HG02973 (cell line): ENCODE measurements at regions not wholly inside any gene's neighbourhood (a gene's known extent, or its start where the extent isn't known, plus 50 kb on each side); places are given as distances from the start of the nearest gene placed in this dataset.

Experiments
- ATAC-seq: cut with Tn5 transposase; IDR thresholded peaks from one replicate; pipeline ENCODE4 v1.9.1; 2021; ENCODE audit warnings: moderate library complexity; ENCODE audit not compliant: unreplicated experiment

DNA sequence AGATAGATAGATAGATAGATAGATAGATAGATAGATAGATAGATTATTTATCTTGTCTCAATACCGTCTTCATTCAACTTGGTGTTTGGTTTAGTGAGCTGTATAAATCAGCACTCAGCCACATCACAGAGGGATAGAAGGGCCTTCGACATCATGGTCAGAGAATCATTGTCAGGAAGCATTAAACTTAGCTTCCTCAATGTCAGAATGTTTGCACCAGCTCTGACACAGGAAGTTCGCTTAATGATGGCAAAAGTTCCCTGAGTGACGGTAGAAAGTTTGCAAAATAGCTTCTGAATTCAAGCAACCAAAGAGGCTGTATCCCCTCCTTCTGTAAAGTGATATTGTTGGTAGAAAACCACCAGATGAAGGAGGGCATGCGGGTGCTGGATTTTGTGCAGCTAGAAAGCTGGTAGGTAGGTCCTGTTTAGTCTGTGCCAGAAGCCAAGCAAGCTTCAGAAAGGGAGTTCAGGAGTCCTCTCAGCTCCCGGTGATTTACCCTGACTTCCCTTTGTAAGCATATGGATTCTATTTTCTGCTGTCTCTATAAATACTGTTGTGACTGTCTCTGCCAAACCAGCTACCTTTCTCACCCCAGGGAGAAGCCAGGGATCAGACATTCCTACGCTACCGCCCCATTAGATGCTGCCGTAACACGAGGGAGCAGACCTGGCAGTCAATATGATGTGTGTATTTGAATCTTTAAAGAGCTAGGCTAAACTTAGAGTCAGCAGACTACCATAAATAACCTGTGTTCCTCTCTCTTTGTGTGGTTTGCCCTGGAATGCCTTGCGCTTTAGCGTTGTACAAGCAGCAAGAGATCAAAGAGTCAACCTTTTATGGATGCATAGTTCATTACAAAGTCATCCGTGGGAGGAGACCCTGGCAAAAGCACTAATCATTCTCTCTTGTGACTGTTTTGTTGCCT is 200.5 kb upstream of the KIAA1217 start:
- no peak for ATAC-seq

DNA sequence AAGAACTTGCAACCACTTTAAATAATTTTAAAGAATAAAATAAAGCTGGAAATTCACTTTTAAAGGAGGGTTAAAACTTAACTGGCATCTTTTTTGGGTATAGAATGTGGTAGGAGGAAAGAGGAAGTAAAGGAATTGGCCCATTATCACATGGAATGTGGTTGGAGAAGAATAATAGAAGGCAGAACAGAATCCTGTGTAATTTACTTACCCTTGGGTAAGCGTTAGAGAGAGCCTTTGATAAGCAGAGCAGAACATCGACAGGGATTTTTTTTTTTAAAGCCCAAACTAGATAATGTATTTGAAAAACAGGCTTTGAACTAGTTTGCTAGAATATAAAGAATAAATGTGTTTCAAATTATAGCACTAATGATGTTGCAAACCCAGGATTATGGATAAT is 199.8 kb upstream of the KIAA1217 start:
- no peak for ATAC-seq

DNA sequence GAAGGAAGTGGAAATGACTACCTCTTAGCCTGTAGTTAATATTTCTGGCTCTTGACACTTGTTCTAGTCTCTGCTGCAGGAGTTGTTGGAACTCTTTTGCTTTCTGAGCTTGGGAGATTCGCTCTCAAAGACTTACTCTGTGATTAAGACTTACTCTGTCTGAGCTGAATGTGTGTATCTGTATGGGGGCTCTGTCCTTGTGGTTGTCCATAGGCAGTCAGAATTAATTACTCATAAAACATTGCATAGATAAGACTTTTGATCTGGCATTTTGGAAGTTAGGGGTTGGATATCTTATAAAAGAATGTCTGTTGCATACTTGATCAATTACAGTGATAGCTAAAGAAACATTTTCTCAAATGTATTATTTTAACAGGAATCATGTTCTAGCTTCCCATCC is 199.2 kb upstream of the KIAA1217 start:
- no peak for ATAC-seq

DNA sequence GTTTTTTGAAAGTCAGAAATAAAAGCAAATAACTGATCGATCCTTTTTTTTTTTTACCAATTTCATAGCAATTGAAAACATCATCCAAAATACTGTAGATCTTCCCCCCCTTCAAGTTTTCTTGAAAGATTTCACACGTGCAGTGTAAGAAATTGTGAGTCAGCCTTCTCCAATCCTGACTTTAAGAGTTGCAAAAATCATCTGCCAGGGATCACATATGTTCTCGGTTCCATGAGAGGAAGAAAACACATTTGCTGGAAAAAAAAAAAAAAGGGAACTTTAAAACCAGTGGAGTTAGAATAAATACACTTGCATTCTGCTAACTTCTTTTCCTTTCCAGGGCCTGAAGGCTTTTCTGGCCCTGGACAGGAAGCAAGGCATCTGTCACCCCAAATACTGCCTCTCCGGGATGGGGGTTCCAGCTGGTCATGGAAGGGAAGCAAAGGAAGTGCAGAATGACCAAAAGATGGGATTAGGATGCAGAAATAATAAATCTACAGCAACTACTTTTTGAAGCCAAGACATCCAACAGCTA is 198.4 kb upstream of the KIAA1217 start:
- no peak for ATAC-seq

DNA sequence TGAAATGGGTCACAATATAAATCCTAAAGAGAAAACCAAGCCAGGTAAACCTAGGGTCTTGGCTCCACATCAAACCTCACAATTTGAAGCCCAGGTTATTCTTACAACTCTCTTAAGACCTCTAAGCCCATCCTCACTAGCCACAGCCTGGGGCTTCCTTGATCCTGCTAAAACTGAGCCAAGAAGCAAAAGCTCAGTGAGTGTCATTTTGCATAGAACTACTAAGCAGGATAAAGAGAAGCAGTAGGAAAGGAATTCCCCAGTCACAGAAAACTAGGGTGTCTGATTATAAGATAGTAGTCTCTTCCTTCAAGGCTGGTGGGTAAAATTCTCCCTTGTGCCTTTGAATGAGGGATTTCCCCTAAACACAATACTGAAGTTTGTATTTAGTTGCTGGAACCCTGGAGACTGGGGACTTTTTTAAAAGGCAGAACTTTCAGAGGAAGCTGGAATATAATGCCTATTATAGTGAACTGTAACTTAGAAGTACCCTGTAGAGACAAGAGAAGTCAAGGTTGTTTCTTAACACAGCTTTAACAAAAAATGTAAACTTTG is 196.6 kb upstream of the KIAA1217 start:
- ATAC-seq, result no peak

DNA sequence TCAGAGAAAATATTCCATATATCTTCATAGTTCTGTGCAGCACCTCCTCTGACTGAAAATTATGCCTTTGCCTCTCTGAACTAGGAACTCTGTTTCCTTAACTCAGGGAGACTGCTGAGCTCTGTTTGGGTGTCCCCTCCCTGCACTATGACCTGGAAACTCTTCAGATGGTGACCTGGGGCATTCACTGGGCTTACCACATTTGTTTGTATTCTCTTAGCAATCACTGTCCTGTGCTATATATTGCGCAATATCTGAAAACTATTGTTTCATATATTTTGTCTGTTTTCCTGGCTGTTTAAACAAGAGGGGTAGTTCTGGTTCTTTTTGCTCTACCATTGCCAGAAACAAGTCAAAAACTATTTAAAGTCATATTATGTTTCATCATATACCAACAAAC is 181.8 kb upstream of the KIAA1217 start:
- ATAC-seq, result no peak

DNA sequence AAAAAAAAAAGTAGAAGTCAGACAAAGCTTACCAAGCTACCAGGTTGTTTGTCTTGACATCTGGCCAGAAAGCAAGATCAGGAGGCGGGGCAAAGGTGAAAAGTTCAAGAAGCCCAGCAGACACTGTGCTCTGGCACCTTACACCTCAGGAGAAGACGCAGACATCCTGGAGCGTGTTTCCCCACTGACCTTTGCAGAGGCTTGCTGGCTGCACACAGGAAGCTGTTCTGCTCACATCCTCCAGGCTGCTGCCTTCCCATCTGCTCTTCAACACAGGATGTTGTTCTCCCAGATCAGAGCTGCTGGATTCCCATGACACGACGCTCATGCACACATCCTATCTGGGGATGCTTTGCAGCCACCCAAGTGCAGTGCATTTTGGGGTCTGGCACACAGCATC is 174.4 kb upstream of the KIAA1217 start:
- no peak for ATAC-seq

DNA sequence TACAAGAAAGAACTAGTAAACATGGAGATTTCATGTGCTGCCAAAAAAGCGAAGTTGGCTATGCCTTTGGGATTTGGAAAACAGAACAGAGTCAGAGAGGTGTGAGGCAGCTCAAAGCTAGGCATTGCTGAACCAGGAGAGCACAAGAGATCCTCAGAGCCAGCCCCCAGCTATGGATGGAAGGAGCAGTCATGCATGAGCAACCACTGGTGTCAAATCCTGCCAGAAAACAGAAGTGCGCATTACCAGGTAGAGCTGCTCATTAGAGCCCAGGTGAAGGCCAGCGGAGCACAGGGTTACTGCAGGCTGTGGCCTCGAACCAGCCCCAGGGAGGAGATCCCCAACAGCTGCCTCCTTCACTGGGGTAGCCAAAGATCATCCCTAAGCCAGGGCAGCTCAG is 173.2 kb upstream of the KIAA1217 start:
- no peak for ATAC-seq

DNA sequence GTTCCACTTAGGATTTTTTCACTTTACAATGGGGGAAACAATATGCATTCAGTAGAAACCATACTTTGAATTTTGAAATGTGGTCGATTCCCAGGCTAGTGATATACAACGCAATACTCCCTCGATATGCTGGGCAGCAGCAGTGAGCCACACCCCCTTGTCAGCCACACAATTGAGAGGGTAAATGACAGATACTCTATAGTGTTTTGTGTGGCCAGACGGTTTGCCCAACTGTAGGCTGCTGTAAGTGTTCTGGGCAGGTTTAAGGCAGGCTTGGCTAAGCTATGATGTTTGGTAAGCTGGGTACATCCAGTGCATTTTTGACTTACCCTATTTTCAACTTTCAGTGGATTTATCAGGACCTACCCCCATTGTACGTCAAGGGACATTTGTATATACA is 169.6 kb upstream of the KIAA1217 start:
- no peak for ATAC-seq

DNA sequence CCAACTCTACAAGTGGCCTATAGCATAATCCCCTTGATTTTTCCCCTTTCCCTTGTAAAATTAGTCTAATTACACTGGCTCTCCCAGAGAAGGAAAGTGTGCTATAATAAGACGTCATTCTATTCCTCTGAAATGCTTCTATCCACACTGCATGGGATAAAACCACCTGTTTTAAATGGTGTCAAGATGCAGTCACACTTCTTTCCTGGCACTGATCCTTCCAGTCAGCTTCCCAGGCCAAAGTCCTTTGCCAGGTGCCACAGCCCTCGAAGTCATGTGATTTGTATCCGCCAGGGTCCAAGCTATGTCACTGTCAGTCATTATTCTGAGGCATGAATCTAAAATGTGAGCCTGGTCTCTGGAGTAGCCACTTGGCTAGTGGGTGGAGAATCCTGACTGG is 169.0 kb upstream of the KIAA1217 start:
- no peak for ATAC-seq

DNA sequence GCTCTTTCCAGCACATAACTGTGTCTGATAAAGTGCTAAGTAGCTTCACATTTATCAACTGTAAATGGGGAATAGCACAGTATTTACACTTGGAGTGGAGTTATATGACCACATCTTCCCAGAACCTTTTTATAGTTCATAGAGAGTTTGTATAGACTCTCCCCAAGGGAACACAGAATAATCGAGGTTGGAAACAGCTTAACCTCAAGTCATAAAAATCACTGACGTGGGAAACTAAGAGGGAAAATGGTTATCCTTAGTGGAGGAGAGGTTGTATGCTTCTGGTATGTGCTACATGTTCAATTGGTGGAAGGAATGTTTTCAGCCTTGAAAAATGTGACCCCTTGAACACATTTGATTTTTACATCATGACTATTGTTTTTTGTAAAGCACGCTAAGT is 167.9 kb upstream of the KIAA1217 start:
- no peak for ATAC-seq

DNA sequence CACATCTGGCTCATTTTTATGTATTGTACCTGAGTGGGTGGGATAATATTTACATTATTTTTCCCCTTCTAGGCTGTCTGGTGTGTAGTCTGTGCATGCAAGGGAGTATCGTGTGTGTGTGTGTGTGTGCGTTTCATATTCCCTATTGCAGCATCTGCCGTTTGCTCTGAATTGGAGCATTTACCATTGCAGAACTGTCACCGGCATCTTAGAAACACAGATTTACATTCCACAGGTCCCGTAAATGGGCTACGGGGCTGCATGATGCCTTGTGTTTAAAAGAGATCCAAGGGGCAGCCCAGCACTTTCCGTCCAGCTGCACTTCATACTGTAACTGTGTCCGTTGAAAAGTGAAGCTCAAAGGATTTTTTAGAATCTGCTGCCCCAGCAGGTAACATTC is 167.1 kb upstream of the KIAA1217 start:
- ATAC-seq, result no peak

DNA sequence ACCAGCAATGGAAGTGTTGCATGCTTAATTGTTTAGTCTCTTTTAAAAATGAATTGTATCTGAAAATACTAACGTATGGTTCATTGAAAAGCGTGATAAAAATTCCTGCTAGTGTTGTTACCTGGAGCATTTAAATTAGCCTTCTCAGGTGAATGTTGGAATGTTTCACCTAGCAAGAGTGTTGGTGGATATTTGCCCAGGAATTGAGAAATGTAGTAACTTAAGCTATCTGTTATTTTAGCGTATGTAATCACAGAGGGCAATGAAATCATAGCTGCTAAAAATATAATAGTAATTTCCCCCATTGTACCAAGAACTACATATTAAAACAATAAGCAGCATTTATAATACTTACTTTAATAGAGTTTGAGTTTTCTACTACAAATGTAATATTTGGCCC is 166.1 kb upstream of the KIAA1217 start:
- no peak for ATAC-seq

DNA sequence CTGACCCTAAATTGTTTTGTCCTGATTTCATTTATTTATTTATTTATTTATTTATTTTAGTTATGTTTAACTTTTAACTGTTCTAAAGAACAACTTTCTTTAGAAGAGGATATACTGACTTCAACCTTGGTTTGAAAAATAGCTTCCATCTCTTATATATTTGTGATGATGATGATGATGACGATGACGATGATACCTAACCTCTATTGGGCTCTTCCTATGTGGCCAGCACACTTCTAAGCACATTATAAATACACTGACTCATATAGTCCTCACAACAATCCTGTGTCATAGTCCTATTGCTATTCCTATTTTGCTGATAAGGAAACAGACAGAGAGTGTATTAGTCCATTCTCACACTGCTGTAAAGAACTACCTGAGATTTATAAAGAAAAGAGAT is 162.9 kb upstream of the KIAA1217 start:
- no peak for ATAC-seq

DNA sequence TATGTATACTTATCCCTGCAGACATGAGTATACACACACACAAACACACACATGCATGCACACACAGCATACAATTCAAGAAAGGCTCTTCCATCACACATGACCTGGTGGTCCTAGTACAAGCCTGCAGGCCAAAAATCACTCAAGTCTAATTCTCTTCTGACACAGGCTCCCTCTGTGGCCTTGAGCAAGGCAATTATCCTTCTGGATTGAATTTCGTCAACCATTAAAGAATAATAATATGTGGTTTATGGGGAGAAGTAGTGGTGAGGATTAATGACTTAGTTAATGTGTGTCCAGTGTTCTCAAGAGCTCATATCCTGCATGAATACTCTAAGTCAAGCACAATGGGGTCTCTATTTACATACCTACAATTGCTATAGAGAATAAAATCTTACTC is 161.8 kb upstream of the KIAA1217 start:
- no peak for ATAC-seq

DNA sequence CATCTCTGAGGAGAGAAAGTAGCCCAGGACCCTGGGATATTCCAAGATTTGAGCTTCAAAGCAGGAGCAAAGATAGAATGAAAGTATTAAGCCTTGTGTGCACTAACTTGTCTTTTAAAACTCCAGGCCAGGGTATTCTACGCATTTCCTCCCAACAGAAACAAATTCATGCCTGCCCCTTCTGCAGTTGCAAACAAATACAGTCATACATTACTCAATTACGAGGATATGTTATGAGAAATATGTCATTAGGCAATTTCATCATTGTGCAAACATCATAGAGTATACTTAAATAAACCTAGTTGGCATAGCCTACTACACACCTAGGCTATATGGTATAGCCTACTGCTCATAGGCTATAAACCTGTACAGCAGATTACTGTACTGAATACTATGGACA is 154.5 kb upstream of the KIAA1217 start:
- no peak for ATAC-seq

DNA sequence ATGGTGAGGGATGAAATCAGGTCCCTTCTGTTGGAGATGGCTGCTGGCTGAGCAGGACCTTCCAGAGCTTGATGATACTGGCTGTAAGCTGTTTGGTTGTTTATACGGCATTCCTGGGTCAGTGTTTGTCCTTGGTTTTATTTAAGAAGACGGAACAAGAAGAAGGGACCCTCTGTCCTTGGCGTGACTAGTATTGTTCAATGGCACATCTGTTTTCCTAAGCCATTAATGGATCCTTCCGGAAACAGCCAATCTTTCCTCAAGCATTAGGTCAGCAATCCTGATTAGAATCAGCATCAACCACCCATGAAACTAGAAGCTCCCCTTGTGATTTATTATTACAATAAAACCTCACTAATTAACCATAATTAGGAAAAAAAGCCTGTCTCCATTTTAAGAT is 128.7 kb upstream of the KIAA1217 start:
- ATAC-seq, result no peak

DNA sequence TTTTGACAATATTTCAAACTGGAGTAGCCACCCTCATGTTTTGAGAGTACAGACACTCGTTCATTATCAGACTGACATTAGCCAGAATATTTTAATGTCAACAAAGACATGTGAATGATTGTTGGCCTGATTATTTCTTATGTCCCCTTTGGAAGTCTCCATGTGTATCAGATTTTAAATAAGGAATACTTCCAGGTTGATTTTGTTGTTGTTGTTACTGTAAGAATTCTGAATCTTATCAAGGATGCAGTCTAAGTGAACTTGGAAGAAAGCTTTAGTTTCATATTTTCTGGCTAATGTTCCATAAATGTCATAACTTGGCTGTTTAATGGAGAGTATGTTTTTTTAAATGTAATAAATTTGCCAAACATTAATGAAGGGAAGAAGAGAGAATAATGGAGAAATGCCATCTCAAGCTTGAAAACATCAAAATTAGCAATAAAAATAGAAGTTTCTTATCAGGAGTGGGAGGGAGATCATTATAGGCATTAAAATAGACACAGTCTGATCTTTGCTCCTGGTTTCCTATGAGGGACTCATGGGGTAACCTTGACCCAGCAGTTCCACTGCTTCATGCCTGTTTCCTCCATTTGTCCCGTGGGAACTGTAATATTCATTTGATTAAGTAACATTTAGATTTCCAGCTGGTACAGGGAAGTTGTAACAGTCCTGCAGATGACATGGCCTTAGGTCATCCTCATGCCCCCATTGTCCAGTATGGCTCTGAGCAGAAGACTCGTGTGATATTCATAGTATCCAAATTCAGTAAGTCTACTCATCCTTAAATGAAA is 122.4 kb upstream of the KIAA1217 start:
- ATAC-seq, result no peak

DNA sequence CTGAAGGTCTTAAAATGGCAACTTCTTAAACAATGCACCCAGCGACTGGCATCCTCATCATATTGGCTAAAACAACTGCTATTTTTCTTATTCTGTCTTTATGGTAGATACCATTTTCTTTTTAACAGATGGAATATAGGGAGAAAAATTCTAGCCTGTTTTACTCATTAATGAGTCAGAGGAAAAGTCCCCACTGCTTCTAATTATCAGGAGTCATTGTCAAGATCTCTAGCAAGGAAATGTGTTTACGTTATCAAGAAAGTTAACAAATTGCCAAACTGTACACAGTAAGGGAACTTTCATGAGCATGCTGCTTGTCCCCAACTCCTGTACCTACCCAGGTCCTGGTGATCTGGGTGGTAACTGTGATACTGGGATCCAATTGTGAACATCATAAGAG is 117.7 kb upstream of the KIAA1217 start:
- no peak for ATAC-seq

DNA sequence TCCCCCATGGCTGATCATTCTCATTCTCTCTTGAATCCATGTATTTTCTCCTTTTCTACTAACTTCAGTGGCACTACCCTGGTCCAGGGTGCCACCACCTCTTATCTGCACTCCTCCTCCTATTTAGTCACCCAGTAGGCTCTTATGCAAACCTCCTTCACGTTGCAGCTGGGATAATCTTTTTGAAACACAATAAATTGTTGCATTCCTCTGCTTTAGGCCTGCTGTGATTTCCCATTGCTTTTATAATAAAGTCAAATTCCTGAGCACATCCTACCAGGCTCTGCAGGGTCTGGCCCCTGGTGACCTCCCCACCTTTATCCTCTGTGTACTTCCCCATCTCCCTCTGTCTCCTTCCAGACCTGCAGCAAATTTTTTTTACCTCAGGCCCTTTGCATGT is 112.7 kb upstream of the KIAA1217 start:
- ATAC-seq, result no peak

DNA sequence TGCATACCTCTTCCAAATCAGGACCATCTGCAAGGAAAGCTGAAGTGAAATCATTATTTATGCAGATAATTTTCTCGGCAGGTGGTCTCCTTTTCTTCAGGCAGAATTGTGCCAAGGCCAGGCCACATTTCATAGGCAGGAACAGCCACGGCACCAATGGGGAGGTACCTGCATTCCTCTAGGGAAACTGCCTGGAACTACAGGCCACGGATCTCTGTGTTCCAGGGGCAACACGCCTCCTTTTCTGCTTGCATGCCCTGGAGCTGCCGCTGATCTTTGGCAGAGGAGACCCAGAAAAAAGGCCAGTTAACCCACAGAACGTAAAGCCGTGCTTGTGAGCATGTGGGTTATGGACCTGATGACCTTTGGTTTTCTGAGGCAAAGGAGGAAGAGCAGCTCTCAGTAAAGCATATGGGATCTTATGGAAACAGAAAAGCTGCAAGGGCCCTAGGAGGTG is 111.2 kb upstream of the KIAA1217 start:
- ATAC-seq, result no peak

DNA sequence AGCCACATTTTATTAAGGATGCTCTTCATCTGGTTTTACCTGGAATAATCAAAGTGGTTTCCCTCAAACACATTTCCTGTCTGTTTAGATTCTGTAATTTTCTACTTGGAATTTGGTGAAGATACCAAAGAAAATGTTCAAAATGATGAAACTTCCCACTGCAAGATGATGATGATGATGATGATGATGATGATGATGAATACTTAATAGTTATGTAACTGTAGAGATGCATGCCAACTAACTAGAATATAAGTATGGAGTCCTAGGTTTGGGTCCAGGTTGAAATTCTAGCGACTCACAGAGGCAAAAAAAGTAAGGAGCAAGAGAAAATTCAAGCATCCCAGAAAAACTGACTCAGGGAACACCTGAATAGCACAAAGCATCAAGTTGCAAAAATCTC is 104.0 kb upstream of the KIAA1217 start:
- ATAC-seq, result no peak
